Pons (tissue), 1 donor: ENCODE measurements at regions not wholly inside any gene's neighbourhood (a gene's known extent, or its start where the extent isn't known, plus 50 kb on each side); places are given as distances from the start of the nearest gene placed in this dataset.
A peak's percentile ranks its signal among the peaks of the same experiment; 100 is the strongest.

Experiments used
- DNase-seq: peaks from one replicate; pipeline ENCODE4 v3.0.0-alpha.2; 2016; ENCODE audit warnings: low spot score

DNA sequence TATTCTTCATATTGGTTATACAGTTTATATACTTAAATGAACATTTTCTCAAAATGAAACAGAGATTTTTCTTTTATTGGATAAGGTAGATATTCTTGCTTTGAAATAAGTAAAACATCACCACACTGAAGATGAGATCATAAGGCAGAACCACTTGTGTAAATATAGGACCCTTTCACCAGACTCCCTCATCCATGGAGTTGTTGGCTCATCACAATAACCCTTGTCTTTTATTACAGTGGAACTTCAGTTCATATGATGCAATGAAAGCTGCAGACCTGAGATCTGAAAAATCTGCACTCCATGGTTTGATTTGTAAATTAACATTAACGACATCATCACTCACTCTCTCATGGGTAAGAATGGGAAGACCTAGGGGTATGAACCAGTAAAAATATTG, 51.9 kb upstream of the DBX2 start:
- no peak for DNase-seq

DNA sequence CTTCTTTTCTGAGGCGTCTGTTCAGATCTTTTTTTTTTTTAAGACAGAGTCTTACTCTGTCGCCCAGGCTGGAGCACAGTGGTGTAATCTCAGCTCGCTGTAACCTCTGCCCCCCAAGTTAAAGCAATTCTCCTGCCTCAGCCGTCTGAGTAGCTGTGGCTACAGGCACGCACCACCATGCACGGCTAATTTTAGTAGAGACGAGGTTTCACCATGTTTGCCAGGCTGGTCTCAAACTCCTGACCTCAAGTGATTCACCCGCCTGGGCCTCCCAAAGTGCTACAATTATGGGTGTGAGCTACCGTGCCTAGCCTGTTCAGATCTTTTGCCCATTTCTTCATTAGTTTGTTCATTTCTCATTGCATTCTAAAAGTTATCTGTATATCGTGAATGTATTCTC, 55.1 kb upstream of the DBX2 start:
- DNase-seq = no peak

DNA sequence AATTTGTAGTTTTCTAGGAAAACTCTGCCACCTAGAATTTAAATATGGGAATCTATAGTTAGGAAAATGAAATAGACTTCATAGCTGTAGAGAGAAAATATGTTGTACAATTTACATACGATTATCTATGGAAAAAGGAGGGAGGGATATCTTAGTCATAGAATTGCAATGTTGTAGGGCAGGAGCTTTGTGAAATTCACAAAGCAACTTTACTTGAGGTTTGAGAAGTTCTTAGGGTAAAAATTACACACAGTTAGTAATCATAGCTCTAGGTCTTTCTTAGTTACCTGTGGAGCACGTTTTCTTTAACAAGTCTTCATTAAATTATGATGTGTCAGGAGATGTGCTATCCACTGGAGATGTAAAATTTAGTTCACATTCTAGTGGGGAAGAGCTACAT, 61.4 kb upstream of the DBX2 start:
- no peak for DNase-seq

DNA sequence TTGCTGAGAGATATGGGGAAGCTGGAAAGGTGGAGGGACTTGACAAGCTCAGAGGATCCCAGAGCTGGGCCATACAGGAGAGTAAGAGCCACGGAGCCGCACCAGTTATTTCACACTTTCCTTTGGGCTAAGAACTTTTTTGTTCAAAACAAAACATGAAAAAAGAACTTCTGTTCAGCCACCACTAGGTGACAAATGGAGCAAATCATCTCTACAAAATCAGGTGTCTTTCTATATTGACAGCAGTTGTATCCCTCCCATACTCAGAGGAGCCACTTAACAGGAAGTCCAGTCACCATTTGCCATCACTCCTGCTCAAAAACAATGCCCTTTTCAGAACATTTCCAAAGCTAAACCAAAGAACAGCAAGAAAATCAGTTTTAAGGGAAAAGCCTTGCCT, 70.3 kb upstream of the DBX2 start:
- no peak for DNase-seq

DNA sequence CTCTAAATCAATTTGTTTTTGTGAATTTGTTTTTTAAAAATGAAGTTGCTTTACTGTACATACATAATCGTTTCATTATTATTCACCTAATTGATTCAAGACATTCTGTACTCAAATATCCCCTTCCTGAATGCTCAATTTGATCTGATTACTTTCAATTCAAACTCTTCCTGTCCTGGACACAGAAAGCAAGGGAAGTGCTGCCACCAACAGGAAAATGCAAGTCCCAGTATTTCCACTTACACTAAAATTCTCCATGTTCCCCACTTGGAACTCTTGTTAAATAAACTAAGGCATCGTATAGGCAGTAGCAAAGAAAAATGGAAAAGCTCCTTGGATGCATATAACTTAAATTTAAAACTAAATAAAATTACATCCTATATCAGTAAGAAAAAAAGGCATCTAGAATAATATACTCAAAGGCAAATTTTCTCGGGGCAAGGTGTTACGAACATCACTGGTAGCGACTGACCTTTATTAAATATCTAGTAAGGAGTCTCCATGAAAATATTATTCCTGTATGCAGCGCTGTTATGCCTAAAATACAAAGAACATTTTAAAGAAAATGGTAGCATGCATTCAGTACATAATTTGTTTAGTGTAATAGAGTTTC, 72.0 kb upstream of the DBX2 start:
- DNase-seq = peak; percentile 73

DNA sequence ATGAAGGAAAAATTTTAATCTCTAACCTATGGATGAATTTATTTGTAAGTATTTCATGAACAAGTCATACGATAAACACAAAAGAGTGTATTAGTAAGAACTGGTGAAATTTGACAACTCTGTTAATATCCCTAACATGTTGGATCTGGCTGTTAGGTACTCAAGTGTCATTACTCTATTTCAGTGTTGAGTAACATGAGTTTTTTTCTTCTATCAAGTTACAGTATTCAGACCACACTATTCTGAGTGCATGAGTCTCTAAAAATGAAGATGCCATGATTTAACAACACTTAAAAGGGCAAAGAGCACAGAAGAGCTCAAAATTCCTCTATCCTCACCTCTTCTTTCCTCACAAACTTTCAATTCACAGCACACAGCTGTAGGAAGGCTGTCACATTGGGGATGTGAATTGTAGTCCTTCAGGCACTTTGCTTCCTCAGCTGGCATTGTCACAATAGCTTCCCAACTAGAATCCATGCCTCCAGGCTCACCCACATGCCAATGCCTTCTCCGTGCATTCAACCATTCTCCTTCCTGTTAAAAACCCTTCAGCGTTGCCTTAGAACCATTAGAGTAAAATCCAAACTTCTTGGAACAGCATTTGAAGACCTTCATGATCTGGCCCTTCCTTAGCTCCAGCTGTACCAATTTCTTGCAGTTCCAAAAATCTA, 73.7 kb upstream of the DBX2 start:
- no peak for DNase-seq

DNA sequence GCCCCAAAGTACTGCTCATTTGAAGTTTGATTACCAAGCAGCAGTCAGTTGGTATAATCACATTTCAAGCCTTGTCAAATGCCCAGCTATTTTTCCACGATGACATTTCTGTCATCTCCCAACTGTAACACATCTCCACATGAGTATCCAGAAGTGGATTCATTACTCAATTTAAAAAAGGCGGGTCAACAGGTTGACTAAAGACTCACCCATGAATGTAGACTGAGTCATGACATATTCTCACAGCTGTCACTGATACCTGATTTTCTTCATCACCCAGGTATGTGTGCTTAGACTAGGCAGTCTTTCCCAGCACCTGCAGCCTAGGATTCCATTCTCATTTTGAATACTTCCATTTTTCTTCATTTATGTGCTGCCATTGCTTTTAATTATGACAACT, 75.1 kb upstream of the DBX2 start:
- no peak for DNase-seq

DNA sequence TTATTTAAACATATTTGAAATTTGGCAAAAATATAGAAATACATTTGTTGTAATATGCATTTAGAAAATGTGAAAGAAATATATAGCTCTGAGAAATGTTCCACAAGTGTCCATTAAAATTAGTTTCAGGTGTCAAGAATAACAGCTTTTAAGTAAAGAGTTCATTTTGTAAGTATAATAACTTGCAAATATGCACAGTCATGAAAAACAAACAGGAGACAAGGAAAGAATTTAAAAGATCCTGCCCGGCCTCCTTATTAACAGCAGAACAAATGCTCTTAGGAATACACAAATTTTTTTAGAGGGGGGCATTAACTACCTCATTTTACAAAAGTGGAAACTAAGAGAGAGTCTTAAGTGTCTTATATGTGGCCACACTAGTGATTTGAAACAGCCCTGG, 77.7 kb upstream of the DBX2 start:
- DNase-seq = no peak

DNA sequence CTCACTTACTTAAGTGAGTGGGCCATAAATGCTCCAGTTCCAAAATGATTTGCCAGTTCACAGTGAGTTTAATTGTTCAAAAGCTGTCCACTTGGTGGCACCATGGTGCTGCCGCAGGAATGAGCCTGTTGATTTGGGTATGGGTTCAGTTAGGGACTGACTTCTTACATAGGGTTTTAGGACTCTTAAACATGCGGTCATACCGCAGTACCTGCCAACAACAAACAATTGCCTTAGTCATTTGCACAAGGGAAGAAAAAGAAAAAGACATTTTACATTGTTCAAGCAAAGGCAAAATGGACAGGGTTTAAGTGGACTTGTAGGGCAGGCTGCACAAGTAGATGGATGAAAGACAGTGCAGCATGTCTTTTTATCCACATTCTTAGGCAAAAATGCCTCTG, 80.0 kb upstream of the DBX2 start:
- DNase-seq = peak; percentile 78

DNA sequence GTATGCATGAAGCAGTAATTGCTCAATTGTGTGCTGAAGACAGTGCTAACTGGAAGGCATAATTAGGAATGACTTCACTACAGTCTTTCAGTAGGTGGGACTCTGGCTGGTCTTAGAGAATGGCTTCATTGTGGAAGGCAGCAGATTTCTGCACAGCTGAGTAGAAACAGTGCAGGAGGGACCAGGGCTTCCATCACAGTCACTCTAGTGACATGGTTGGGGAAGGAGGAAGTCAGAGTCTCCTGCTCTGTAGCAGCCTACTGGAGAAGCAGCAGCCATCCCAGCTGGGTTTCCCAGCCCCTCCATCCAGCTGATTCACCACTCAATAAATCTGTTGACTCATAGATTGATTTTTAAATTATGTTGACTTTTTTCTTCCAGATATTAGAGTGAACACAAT, 80.6 kb upstream of the DBX2 start:
- DNase-seq = peak; percentile 38

DNA sequence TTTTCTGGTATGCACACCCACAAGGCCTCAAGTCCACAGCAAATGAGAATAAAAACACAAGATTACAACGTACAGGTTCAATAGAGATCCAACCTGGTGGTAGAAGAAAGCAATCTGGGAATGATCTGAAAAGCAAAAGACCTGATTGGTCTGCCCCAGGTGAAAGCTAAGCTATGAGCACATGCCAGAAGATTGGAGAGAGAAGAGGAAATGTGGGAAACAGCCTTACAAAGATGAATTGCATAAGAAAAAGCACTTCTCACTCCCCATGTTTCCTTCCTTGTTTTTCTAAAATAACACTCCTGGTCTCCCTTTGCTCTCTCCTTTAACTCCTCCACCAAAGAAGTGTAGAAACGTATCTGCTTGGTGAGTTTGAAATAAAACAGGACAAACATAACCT, 77.3 kb upstream of the ANO6 start:
- no peak for DNase-seq

DNA sequence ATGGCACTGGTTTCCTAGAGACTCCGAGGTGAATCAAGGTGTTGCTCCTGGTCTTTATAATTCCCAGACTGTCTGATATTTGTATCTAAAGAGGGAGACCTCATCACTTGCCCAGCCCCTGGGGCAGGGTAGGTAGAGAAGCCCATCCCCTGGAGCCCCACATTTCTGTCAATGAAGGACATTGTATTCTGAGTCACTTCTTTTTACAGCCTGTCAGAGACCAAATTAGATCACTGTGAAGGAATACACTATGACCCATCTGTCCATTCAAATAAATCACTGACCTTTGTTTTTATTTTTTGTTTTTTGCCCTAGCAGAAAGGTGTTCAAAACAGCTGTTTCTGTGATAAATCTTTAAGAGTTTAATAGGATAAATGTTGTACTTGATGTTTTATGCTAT, 67.9 kb upstream of the ANO6 start:
- no peak for DNase-seq

DNA sequence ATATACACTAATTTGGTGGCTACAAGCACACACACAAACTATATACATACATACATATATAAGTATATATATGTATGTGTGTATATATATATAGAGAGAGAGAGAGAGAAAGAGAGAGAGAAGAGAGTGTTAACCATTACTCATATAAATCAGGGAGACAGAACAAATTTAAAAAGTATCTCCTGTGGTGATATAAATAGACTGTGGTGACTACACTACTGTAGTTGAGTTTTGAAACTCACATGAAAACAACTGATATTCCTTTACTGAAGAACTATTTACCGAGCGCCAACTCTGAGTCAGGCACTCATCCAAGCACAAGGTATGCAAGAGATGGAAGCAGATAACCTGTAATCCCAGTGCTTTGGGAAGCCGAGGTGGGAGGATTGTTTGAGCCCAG, 67.3 kb upstream of the ANO6 start:
- no peak for DNase-seq

DNA sequence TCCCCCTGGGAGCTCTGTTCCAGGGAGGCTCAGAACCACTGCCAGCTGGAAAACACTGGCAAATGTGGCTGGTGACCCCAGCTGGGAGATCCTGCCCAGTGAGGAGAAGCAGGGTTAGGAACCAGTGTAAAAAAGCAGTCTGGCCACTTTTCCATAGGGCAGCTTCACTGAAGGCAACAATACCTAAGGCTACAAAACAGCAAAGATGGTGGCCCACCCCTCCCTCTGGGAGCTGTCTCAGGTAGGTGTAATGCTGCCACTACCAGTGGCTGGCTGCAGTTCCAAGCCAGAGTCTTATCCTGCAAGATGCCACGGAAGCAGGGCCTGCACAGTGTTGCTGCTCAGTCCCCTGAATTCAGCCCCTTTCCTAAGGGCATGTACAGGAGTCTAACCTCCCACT, 50.6 kb upstream of the ANO6 start:
- no peak for DNase-seq

DNA sequence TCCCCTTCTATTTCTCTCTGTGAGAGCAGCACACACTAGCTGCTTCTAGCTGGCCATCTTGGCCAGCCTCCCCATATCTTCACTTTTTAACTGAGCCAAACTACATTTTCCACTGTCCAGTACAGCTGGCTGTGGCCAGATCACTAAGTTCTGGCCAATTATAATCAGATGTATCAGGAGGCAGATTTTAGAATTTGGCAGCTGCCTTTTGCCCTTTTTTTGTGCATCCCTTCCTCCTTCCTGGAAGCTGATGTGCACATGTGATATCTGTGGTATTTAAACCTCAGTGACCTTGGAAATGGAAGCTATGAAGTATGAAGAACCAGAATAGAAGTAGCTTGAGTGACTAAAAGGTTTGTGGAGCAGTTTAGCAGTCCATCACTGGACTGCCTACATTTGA, 49.8 kb upstream of the ANO6 start:
- no peak for DNase-seq
